SK-N-MC (cell line): ENCODE measurements at regions not wholly inside any gene's neighbourhood (a gene's known extent, or its start where the extent isn't known, plus 50 kb on each side); places are given as distances from the start of the nearest gene placed in this dataset.

ENCODE experiments used
- EZH2 ChIP-seq: fragments of 200-600 bp; sonication (generic); IDR thresholded peaks from one replicate; pipeline ENCODE4 v1.6.1; 2017; ENCODE audit warnings: antibody characterized with exemption
- FOXP2 ChIP-seq: optimal IDR thresholded peaks from 2 replicates; pipeline ENCODE3; 2011; ENCODE audit warnings: mild to moderate bottlenecking, moderate library complexity; ENCODE audit not compliant: insufficient read depth; ENCODE audit errors: extremely low read length, control extremely low read depth
- POLR2AphosphoS5 ChIP-seq: IDR thresholded peaks from 2 replicates; pipeline ENCODE4 v1.6.1; 2012; ENCODE audit warnings: mild to moderate bottlenecking, low read depth, low read length, borderline replicate concordance

DNA sequence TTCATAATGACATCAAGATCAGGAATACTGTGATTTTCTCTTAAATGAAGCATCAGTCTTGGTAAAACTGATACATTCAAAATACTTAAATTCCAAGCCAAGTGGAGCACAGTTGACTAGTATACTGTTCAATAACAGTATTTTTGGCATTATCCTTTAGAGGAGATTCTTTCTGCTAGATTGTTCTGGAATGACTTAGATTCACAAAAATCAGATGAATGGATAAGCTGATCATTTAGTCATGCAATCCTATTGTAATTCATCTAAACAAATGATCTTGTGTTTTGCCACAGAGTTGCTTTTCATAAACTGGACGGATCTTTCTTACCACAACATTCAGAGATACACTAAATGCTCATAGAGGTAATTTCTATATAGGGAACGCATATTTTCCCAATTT lies 232.0 kb downstream of the CXXC4 start:
- TF ChIP-seq POLR2AphosphoS5 (no peak), EZH2 (no peak), FOXP2 (no peak)
